Nephron progenitor cell (in vitro differentiated cells): ENCODE measurements at regions not wholly inside any gene's neighbourhood (a gene's known extent, or its start where the extent isn't known, plus 50 kb on each side); places are given as distances from the start of the nearest gene placed in this dataset.

Source experiments
- DNase-seq: peaks from one replicate; pipeline ENCODE4 v3.0.0; 2021
- H3K27ac Mint-ChIP-seq: 2 replicates; pipeline ENCODE4 v1.8.0; 2021; ENCODE audit warnings: mild to moderate bottlenecking, moderate library complexity, mixed read lengths
- H3K27me3 Mint-ChIP-seq: 2 replicates; pipeline ENCODE4 v1.8.0; 2021; ENCODE audit warnings: mild to moderate bottlenecking, low read depth, mixed read lengths; ENCODE audit not compliant: poor library complexity
- H3K36me3 Mint-ChIP-seq: 2 replicates; pipeline ENCODE4 v1.8.0; 2021; ENCODE audit warnings: low read depth, mixed read lengths
- H3K4me1 Mint-ChIP-seq: 2 replicates; pipeline ENCODE4 v1.8.0; 2021; ENCODE audit warnings: mixed read lengths
- H3K4me3 Mint-ChIP-seq: 2 replicates; pipeline ENCODE4 v1.8.0; 2021; ENCODE audit warnings: mild to moderate bottlenecking, moderate library complexity, mixed read lengths
- H3K9me3 Mint-ChIP-seq: 2 replicates; pipeline ENCODE4 v1.8.0; 2021; ENCODE audit warnings: mild to moderate bottlenecking, moderate library complexity, mixed read lengths
- TF ChIP-seq, protein P1 (sequence below): fragments of 200-600 bp; sonication (generic); IDR thresholded peaks from 2 replicates; pipeline ENCODE4 v1.5.0; 2021; ENCODE audit warnings: antibody characterized with exemption

DNA sequence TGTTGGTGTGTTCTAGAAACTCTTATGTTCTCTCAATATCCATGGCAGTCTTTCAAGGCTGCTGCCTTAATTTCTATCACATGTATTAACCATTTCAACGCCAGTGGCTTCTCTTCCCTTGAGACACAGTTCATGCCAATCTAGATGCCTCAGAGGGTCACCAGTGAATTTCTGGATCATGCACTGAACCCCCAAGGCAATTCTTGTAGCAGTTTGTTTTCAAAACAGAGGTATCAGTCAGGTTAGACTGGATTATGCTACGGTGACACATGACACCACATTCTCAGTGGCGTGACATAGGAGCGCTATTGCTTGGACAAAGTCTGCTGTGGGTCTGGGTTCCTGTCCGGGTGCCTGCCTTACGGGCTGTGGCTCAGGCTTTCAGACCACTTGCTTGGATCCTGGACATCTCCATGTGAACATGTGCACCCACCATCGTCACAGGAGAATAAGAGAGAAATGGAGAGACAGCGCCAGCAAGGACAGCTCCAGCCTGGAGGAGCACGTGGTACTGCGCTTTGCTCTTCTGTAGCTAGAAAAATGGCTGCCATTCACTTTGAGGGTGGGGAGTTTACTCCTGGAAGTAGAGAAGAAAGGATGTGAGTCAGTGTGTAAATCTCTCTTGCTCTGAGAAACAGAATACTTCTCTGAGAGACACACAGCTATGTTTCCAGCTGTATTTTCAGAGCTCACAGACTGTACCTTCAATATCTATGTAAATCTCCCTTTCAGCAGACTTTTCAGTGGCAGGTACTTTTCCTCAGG is 329.3 kb upstream of the ADCY2 start:
- no peak for DNase-seq
- H3K4me1 Mint-ChIP-seq, result peaks cover 27% of the 10 kb centered on the region
- no peak overlapping the region for H3K4me3 Mint-ChIP-seq
- TF ChIP-seq, protein P1, sequence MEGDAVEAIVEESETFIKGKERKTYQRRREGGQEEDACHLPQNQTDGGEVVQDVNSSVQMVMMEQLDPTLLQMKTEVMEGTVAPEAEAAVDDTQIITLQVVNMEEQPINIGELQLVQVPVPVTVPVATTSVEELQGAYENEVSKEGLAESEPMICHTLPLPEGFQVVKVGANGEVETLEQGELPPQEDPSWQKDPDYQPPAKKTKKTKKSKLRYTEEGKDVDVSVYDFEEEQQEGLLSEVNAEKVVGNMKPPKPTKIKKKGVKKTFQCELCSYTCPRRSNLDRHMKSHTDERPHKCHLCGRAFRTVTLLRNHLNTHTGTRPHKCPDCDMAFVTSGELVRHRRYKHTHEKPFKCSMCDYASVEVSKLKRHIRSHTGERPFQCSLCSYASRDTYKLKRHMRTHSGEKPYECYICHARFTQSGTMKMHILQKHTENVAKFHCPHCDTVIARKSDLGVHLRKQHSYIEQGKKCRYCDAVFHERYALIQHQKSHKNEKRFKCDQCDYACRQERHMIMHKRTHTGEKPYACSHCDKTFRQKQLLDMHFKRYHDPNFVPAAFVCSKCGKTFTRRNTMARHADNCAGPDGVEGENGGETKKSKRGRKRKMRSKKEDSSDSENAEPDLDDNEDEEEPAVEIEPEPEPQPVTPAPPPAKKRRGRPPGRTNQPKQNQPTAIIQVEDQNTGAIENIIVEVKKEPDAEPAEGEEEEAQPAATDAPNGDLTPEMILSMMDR, result no peak
- peaks cover 7% of the 10 kb centered on the region for H3K27me3 Mint-ChIP-seq
- no peaks in the 10 kb centered on the region for H3K36me3 Mint-ChIP-seq
- peaks cover 26% of the 10 kb centered on the region for H3K9me3 Mint-ChIP-seq
- H3K27ac Mint-ChIP-seq, result no peak overlapping the region

- H3K4me3 Mint-ChIP-seq, result no peak overlapping the region
- peaks cover 28% of the 10 kb centered on the region for H3K4me1 Mint-ChIP-seq
- peaks cover 11% of the 10 kb centered on the region for H3K27me3 Mint-ChIP-seq
- no peak for DNase-seq
- TF ChIP-seq, protein P1, result no peak
- H3K9me3 Mint-ChIP-seq, result peaks cover 12% of the 10 kb centered on the region
- no peak overlapping the region for H3K27ac Mint-ChIP-seq
- no peaks in the 10 kb centered on the region for H3K36me3 Mint-ChIP-seq
These were observed 327.8 kb upstream of the ADCY2 start for GRCh38 chr5:7068156-7068555.

GRCh38 chr5:7068899-7069298 is 327.0 kb upstream of the ADCY2 start:
- Mint-ChIP-seq H3K4me3 (no peak overlapping the region), H3K9me3 (peaks cover 7% of the 10 kb centered on the region), H3K36me3 (no peaks in the 10 kb centered on the region), H3K27me3 (peaks cover 11% of the 10 kb centered on the region), H3K27ac (no peak overlapping the region), H3K4me1 (peaks cover 24% of the 10 kb centered on the region)
- no peak for DNase-seq
- TF ChIP-seq, protein P1, result no peak

DNA sequence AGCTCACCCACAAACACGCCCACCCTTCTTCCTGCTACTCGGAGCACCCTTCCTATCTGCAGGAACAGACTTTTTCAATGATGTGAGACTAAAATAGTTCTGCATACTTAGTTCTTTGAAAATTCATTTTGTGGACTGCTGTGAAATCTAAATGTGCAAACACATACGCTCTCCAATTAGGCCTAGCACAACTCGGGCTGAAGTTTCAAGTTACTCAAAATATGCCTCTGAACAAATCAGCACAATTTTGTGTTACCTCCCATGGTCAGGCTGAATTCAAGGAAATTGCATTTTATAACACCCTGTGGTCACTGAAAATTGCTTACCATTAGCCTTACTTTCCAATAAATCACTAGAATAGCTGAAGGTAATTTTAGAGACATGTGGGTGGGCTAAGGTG is 323.8 kb upstream of the ADCY2 start:
- H3K27me3 Mint-ChIP-seq, result peaks cover 11% of the 10 kb centered on the region
- DNase-seq, result no peak
- H3K9me3 Mint-ChIP-seq, result no peaks in the 10 kb centered on the region
- TF ChIP-seq, protein P1, result no peak
- peak overlapping the region; percentile 6 for H3K27ac Mint-ChIP-seq
- H3K36me3 Mint-ChIP-seq, result no peaks in the 10 kb centered on the region
- H3K4me1 Mint-ChIP-seq, result peaks cover 25% of the 10 kb centered on the region
- peak overlapping the region; percentile 1 for H3K4me3 Mint-ChIP-seq

- Mint-ChIP-seq H3K4me1 (peaks cover 40% of the 10 kb centered on the region), H3K36me3 (no peaks in the 10 kb centered on the region), H3K9me3 (no peaks in the 10 kb centered on the region), H3K27me3 (peaks cover 11% of the 10 kb centered on the region), H3K4me3 (no peak overlapping the region), H3K27ac (no peak overlapping the region)
- DNase-seq, result no peak
- TF ChIP-seq, protein P1, result no peak
These were observed 322.3 kb upstream of the ADCY2 start for GRCh38 chr5:7073666-7074065.

DNA sequence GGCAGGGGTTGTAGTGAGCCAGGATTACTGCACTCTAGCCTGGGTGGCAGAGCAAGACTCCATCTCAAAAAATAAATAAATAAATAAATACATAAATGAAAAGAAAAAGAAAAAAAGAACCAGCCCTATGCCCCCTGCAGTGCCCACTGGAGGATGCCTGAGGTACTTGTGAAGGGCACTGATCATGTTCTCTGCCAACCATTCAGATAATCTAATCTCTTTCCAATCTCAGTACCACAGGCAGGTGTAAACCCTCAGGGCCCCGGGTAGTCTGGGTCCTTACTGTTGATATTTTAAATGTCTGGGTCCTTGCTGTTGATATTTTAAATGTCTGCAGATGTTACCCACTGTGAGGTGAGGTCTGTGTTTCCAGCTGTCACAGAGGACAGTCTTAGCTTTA is 321.8 kb upstream of the ADCY2 start:
- DNase-seq, result no peak
- Mint-ChIP-seq H3K4me1 (peaks cover 44% of the 10 kb centered on the region), H3K27ac (no peak overlapping the region), H3K27me3 (peaks cover 11% of the 10 kb centered on the region), H3K36me3 (no peaks in the 10 kb centered on the region), H3K4me3 (no peak overlapping the region), H3K9me3 (no peaks in the 10 kb centered on the region)
- TF ChIP-seq, protein P1, result peak; percentile 12
